Keratinocyte (primary cell): ENCODE measurements at regions not wholly inside any gene's neighbourhood (a gene's known extent, or its start where the extent isn't known, plus 50 kb on each side); places are given as distances from the start of the nearest gene placed in this dataset.

Source experiments
- DNase-seq: peaks from one replicate; pipeline ENCODE4 v3.0.0-alpha.2; 2011; ENCODE audit warnings: low read depth, missing footprints, low spot score
- FAIRE-seq: peaks from 2 replicates; lab custom pipeline; 2011; peaks lifted over from hg19 to GRCh38; lab: Jason Lieb, UNC
- H2AFZ ChIP-seq: 2 replicates; pipeline ENCODE4 v1.6.0; 2012; ENCODE audit warnings: low read length, control low read depth, inconsistent platforms; ENCODE audit not compliant: control insufficient read depth
- H3K27ac ChIP-seq: 2 replicates; pipeline ENCODE4 v1.5.1; 2011; ENCODE audit warnings: low read length; ENCODE audit not compliant: control insufficient read depth, insufficient read depth
- H3K27me3 ChIP-seq: 3 replicates; pipeline ENCODE4 v1.6.0; 2011; ENCODE audit warnings: low read length; ENCODE audit not compliant: control insufficient read depth, insufficient read depth; ENCODE audit errors: extremely low read depth
- H3K36me3 ChIP-seq, 2 experiments: 2 replicates in 1 of 2; 3 replicates in 1 of 2; pipeline ENCODE4 v1.5.1; 2011; ENCODE audit warnings: low read length in 2 of 2, mild to moderate bottlenecking in 1 of 2; ENCODE audit not compliant: control insufficient read depth in 2 of 2, insufficient read depth in 2 of 2; ENCODE audit errors: extremely low read depth in 1 of 2
- H3K4me1 ChIP-seq: 3 replicates; pipeline ENCODE4 v1.5.1; 2011; ENCODE audit warnings: low read length; ENCODE audit not compliant: control insufficient read depth, insufficient read depth; ENCODE audit errors: extremely low read depth
- H3K4me2 ChIP-seq: 3 replicates; pipeline ENCODE4 v1.6.0; 2011; ENCODE audit warnings: low read depth, low read length; ENCODE audit not compliant: control insufficient read depth, insufficient read depth; ENCODE audit errors: extremely low read depth
- H3K4me3 ChIP-seq, 3 experiments: fragments of 200-600 bp in 1 of 3; sonication (generic) in 1 of 3; 2 replicates in 2 of 3; 3 replicates in 1 of 3; pipeline ENCODE4 v1.5.1; 2011 to 2016; ENCODE audit warnings: low read length in 3 of 3, mild to moderate bottlenecking in 3 of 3, control low read depth in 2 of 3, inconsistent platforms in 1 of 3, low read depth in 1 of 3, mixed read lengths in 1 of 3, mixed run types in 1 of 3, moderate library complexity in 1 of 3; ENCODE audit not compliant: control insufficient read depth in 2 of 3, insufficient read depth in 2 of 3; ENCODE audit errors: extremely low read depth in 1 of 3
- H3K79me2 ChIP-seq: 2 replicates; pipeline ENCODE4 v1.6.0; 2012; ENCODE audit warnings: low read length; ENCODE audit not compliant: control insufficient read depth, insufficient read depth
- H3K9ac ChIP-seq: 3 replicates; pipeline ENCODE4 v1.6.0; 2011; ENCODE audit warnings: low read length; ENCODE audit not compliant: control insufficient read depth, insufficient read depth; ENCODE audit errors: extremely low read depth
- H3K9me1 ChIP-seq: 3 replicates; pipeline ENCODE4 v1.6.0; 2011; ENCODE audit warnings: low read length; ENCODE audit not compliant: control insufficient read depth, insufficient read depth; ENCODE audit errors: extremely low read depth
- H3K9me3 ChIP-seq: 2 replicates; pipeline ENCODE4 v1.5.1; 2012; ENCODE audit warnings: low read depth, low read length; ENCODE audit not compliant: control insufficient read depth
- H4K20me1 ChIP-seq: 3 replicates; pipeline ENCODE4 v1.6.0; 2011; ENCODE audit warnings: low read length; ENCODE audit not compliant: control insufficient read depth, insufficient read depth; ENCODE audit errors: extremely low read depth
- EZH2 ChIP-seq: IDR thresholded peaks from one replicate; pipeline ENCODE4 v1.6.1; 2012; ENCODE audit warnings: inconsistent platforms, mild to moderate bottlenecking, low read length, moderate library complexity
- dilution Hi-C: fragments of 300-500 bp; cut with MboI; formaldehyde crosslinking; loops from one replicate; pipeline ENCODE4 v1.7.0; 2020; ENCODE audit warnings: low sequenced_read_pairs; ENCODE audit not compliant: extremely low pct_ligation_motif_present
- TF ChIP-seq, protein P1 (sequence below), 3 experiments: IDR thresholded peaks in 1 of 3; conservative IDR thresholded peaks in 1 of 3; optimal IDR thresholded peaks in 1 of 3; 2 replicates in 2 of 3; 3 replicates in 1 of 3; pipeline versions ENCODE3 to v1.5.1; 2011; ENCODE audit warnings: low read length in 3 of 3, mild to moderate bottlenecking in 3 of 3, moderate library complexity in 2 of 3, control low read depth in 1 of 3, inconsistent platforms in 1 of 3; ENCODE audit not compliant: insufficient read depth in 2 of 3; ENCODE audit errors: extremely low read depth in 1 of 3

DNA sequence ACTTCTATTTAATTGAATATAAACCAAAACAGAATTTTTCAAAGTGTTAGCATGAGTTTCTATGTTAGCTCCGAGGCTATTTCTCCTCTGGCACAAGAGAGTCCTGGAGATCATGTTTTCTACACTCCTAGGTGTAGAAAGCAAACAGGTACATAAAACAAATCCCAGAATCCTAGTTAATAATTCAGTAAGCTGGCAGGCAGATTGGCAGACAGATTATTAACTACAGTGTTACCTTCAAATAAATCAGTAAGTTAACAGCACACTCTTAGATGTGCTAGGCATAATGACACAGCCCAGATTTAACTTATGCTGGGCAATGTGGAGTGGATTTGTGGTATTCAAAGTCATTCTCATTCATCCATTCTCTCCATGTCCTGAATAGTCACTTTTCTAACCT lies 282.8 kb upstream of the RPS23 start:
- Histone ChIP-seq H4K20me1 (no peaks in the 10 kb centered on the region), H3K4me1 (no peaks in the 10 kb centered on the region), H3K9me3 (no peaks in the 10 kb centered on the region), H3K27ac (no peak overlapping the region), H3K36me3 (no peaks in the 10 kb centered on the region), H3K4me2 (no peak overlapping the region), H3K4me3 (no peak overlapping the region), H3K9me1 (no peaks in the 10 kb centered on the region), H3K9ac (no peak overlapping the region), H3K79me2 (no peaks in the 10 kb centered on the region), H2AFZ (no peak overlapping the region), H3K27me3 (no peaks in the 10 kb centered on the region)
- no peak for FAIRE-seq
- TF ChIP-seq EZH2 = no peak
- TF ChIP-seq, protein P1, sequence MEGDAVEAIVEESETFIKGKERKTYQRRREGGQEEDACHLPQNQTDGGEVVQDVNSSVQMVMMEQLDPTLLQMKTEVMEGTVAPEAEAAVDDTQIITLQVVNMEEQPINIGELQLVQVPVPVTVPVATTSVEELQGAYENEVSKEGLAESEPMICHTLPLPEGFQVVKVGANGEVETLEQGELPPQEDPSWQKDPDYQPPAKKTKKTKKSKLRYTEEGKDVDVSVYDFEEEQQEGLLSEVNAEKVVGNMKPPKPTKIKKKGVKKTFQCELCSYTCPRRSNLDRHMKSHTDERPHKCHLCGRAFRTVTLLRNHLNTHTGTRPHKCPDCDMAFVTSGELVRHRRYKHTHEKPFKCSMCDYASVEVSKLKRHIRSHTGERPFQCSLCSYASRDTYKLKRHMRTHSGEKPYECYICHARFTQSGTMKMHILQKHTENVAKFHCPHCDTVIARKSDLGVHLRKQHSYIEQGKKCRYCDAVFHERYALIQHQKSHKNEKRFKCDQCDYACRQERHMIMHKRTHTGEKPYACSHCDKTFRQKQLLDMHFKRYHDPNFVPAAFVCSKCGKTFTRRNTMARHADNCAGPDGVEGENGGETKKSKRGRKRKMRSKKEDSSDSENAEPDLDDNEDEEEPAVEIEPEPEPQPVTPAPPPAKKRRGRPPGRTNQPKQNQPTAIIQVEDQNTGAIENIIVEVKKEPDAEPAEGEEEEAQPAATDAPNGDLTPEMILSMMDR (optimal IDR thresholded peaks at IDR 0.05 in 1 of 3, IDR thresholded peaks at IDR 0.05 in 1 of 3, conservative IDR thresholded peaks at IDR 0.05 in 1 of 3; ENCODE audit: extremely low read depth in 1 of 3, insufficient read depth in 2 of 3, low read length in 3 of 3) = no peak
- DNase-seq = no peak
- dilution Hi-C loops = no loop called here

DNA sequence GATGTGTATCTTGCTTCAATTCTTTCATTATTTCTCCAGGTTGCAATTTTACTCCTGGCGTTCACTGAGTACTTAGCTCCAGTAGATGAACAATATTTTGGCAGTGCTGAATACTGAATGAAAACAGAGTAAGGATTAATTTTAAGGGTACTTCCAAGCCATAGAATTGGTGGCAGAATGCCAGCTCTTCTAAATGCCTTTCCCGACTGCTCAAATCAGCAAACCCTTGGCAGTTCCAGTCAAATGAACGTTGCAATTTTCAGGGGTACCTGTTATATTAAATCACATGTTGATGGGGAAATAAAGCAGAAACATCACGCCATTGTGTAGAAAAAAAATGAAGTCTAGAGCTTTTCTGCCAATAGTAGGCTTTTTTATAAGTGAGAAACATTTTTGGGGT lies 282.4 kb upstream of the RPS23 start:
- Histone ChIP-seq H3K36me3 (no peaks in the 10 kb centered on the region), H3K27ac (no peak overlapping the region), H3K27me3 (no peaks in the 10 kb centered on the region), H3K4me3 (no peak overlapping the region), H3K9me1 (no peaks in the 10 kb centered on the region), H3K9ac (no peak overlapping the region), H3K9me3 (no peaks in the 10 kb centered on the region), H3K4me2 (no peak overlapping the region), H2AFZ (no peak overlapping the region), H3K79me2 (no peaks in the 10 kb centered on the region), H3K4me1 (no peaks in the 10 kb centered on the region), H4K20me1 (no peaks in the 10 kb centered on the region)
- DNase-seq (no peak), FAIRE-seq (no peak)
- dilution Hi-C loops = no loop called here
- TF ChIP-seq, protein P1 (optimal IDR thresholded peaks at IDR 0.05 in 1 of 3, IDR thresholded peaks at IDR 0.05 in 1 of 3, conservative IDR thresholded peaks at IDR 0.05 in 1 of 3; ENCODE audit: extremely low read depth in 1 of 3, insufficient read depth in 2 of 3, low read length in 3 of 3) = no peak
- TF ChIP-seq EZH2 = no peak
